Mesendoderm (in vitro differentiated cells): ENCODE measurements at regions not wholly inside any gene's neighbourhood (a gene's known extent, or its start where the extent isn't known, plus 50 kb on each side); places are given as distances from the start of the nearest gene placed in this dataset.

Source experiments
- DNase-seq: peaks from one replicate; pipeline ENCODE4 v3.0.0; 2013
- H2AK5ac ChIP-seq: 2 replicates; pipeline ENCODE4 v1.6.1; 2013; ENCODE audit warnings: low read length, inconsistent platforms
- H2BK120ac ChIP-seq: 2 replicates; pipeline ENCODE4 v1.6.1; 2013; ENCODE audit warnings: low read depth, mild to moderate bottlenecking, low read length, moderate library complexity, mixed read lengths
- H2BK15ac ChIP-seq: replicated peaks from 2 replicates; pipeline ENCODE4 v1.6.1; 2013; ENCODE audit warnings: low read depth, mild to moderate bottlenecking, moderate library complexity
- H2BK5ac ChIP-seq: 2 replicates; pipeline ENCODE4 v1.6.1; 2013; ENCODE audit warnings: low read length, inconsistent platforms
- H3K18ac ChIP-seq: 2 replicates; pipeline ENCODE4 v1.6.1; 2013; ENCODE audit warnings: mild to moderate bottlenecking, low read length, mixed read lengths
- H3K23ac ChIP-seq: one replicate; pipeline ENCODE4 v1.6.1; 2013; ENCODE audit warnings: low read length
- H3K27ac ChIP-seq: 2 replicates; pipeline ENCODE4 v1.5.1; 2013; ENCODE audit warnings: low read depth, mild to moderate bottlenecking, inconsistent platforms, low read length, moderate library complexity
- H3K27me3 ChIP-seq: 2 replicates; pipeline ENCODE4 v1.6.1; 2013; ENCODE audit warnings: low read length, control low read depth, mild to moderate bottlenecking, inconsistent platforms; ENCODE audit not compliant: insufficient read depth, poor library complexity
- H3K36me3 ChIP-seq: 2 replicates; pipeline ENCODE4 v1.6.1; 2013; ENCODE audit warnings: low read length, inconsistent platforms; ENCODE audit not compliant: control insufficient read depth, insufficient read depth
- H3K4ac ChIP-seq: one replicate; pipeline ENCODE4 v1.6.1; 2013; ENCODE audit warnings: low read depth, mild to moderate bottlenecking, low read length, moderate library complexity
- H3K4me1 ChIP-seq: 2 replicates; pipeline ENCODE4 v1.6.1; 2013; ENCODE audit warnings: low read depth, low read length, inconsistent platforms; ENCODE audit not compliant: control insufficient read depth
- H3K4me2 ChIP-seq: 2 replicates; pipeline ENCODE4 v1.6.1; 2013; ENCODE audit warnings: low read length
- H3K4me3 ChIP-seq: 2 replicates; pipeline ENCODE4 v1.5.1; 2013; ENCODE audit warnings: mild to moderate bottlenecking, low read length
- H3K56ac ChIP-seq: one replicate; pipeline ENCODE4 v1.6.1; 2013; ENCODE audit warnings: low read length
- H3K79me1 ChIP-seq: 2 replicates; pipeline ENCODE4 v1.6.1; 2013; ENCODE audit warnings: low read length, inconsistent platforms
- H3K79me2 ChIP-seq: 2 replicates; pipeline ENCODE4 v1.6.1; 2013; ENCODE audit warnings: mild to moderate bottlenecking, low read length; ENCODE audit not compliant: control insufficient read depth, insufficient read depth
- H3K9ac ChIP-seq: 2 replicates; pipeline ENCODE4 v1.6.1; 2013; ENCODE audit warnings: low read length, inconsistent platforms
- H4K5ac ChIP-seq: one replicate; pipeline ENCODE4 v1.6.1; 2013; ENCODE audit warnings: low read length
- H4K8ac ChIP-seq: one replicate; pipeline ENCODE4 v1.6.1; 2013; ENCODE audit warnings: low read depth, mild to moderate bottlenecking, control low read depth, low read length, moderate library complexity
- WGBS: extraction: QIAGEN DNeasy Blood & Tissue Kit; methylation state at CpG from one replicate; pipeline ENCODE4 v1.1.7; 2013; ENCODE audit warnings: low lambda C conversion rate, missing lambda C conversion rate; ENCODE audit not compliant: insufficient coverage; ENCODE audit errors: extremely low coverage; 5-methylcytosine and 5-hydroxymethylcytosine counted together

- Histone ChIP-seq H4K8ac (no peak overlapping the region), H2AK5ac (no peak overlapping the region), H2BK5ac (peak overlapping the region; percentile 38), H2BK120ac (no peak overlapping the region), H3K23ac (no peak overlapping the region), H3K4ac (no peak overlapping the region), H3K27ac (no peak overlapping the region), H3K79me2 (no peaks in the 10 kb centered on the region), H3K27me3 (no peaks in the 10 kb centered on the region), H3K56ac (no peak overlapping the region), H3K79me1 (no peaks in the 10 kb centered on the region), H3K4me2 (no peak overlapping the region), H4K5ac (no peak overlapping the region), H2BK15ac (no peak overlapping the region), H3K36me3 (no peaks in the 10 kb centered on the region), H3K9ac (no peak overlapping the region), H3K4me3 (no peak overlapping the region), H3K4me1 (peaks cover 5% of the 10 kb centered on the region), H3K18ac (no peak overlapping the region)
- no CpG with 5 or more reads among the region's 3 CpGs for WGBS
- DNase-seq, result no peak
Observed at GRCh38 chr4:30802622-30803323, 82.6 kb downstream of the PCDH7 start.

GRCh38 chr4:30808276-30808675, 88.1 kb downstream of the PCDH7 start:
- Histone ChIP-seq H4K8ac (no peak overlapping the region), H3K79me2 (no peaks in the 10 kb centered on the region), H3K4ac (no peak overlapping the region), H3K36me3 (no peaks in the 10 kb centered on the region), H2AK5ac (no peak overlapping the region), H2BK15ac (no peak overlapping the region), H3K4me3 (no peak overlapping the region), H4K5ac (no peak overlapping the region), H3K18ac (no peak overlapping the region), H3K27ac (no peak overlapping the region), H2BK120ac (no peak overlapping the region), H3K56ac (no peak overlapping the region), H3K23ac (no peak overlapping the region), H3K4me1 (no peaks in the 10 kb centered on the region), H3K9ac (no peak overlapping the region), H3K79me1 (no peaks in the 10 kb centered on the region), H2BK5ac (no peak overlapping the region), H3K4me2 (no peak overlapping the region), H3K27me3 (no peaks in the 10 kb centered on the region)
- no peak for DNase-seq

GRCh38 chr4:30811296-30811695, 91.1 kb downstream of the PCDH7 start:
- Histone ChIP-seq H3K56ac (no peak overlapping the region), H3K4me2 (no peak overlapping the region), H3K23ac (no peak overlapping the region), H3K36me3 (no peaks in the 10 kb centered on the region), H3K18ac (no peak overlapping the region), H2BK15ac (no peak overlapping the region), H2AK5ac (no peak overlapping the region), H2BK120ac (no peak overlapping the region), H4K8ac (no peak overlapping the region), H3K79me1 (no peaks in the 10 kb centered on the region), H3K4me3 (no peak overlapping the region), H2BK5ac (no peak overlapping the region), H3K4me1 (no peaks in the 10 kb centered on the region), H3K27ac (no peak overlapping the region), H4K5ac (no peak overlapping the region), H3K79me2 (no peaks in the 10 kb centered on the region), H3K4ac (no peak overlapping the region), H3K9ac (no peak overlapping the region), H3K27me3 (no peaks in the 10 kb centered on the region)
- no CpG with 5 or more reads among the region's 2 CpGs for WGBS
- DNase-seq, result no peak

- DNase-seq, result peak; percentile 28
- H2BK5ac ChIP-seq, result no peak overlapping the region
- H3K79me1 ChIP-seq, result no peaks in the 10 kb centered on the region
- no peak overlapping the region for H2BK15ac ChIP-seq
- no peak overlapping the region for H2AK5ac ChIP-seq
- no peak overlapping the region for H4K8ac ChIP-seq
- H3K79me2 ChIP-seq, result no peaks in the 10 kb centered on the region
- H3K56ac ChIP-seq, result no peak overlapping the region
- no peak overlapping the region for H3K4me3 ChIP-seq
- H2BK120ac ChIP-seq, result no peak overlapping the region
- H3K27ac ChIP-seq, result no peak overlapping the region
- H3K4me2 ChIP-seq, result no peak overlapping the region
- no CpG with 5 or more reads among the region's 2 CpGs for WGBS
- no peaks in the 10 kb centered on the region for H3K36me3 ChIP-seq
- no peaks in the 10 kb centered on the region for H3K27me3 ChIP-seq
- H3K4me1 ChIP-seq, result no peaks in the 10 kb centered on the region
- H3K9ac ChIP-seq, result no peak overlapping the region
- H3K18ac ChIP-seq, result no peak overlapping the region
- no peak overlapping the region for H4K5ac ChIP-seq
- H3K23ac ChIP-seq, result no peak overlapping the region
- H3K4ac ChIP-seq, result no peak overlapping the region
Observed at GRCh38 chr4:30815685-30816084, 95.5 kb downstream of the PCDH7 start.

GRCh38 chr4:30817447-30817846, 97.3 kb downstream of the PCDH7 start:
- Histone ChIP-seq H3K4ac (no peak overlapping the region), H3K27me3 (no peaks in the 10 kb centered on the region), H3K79me2 (no peaks in the 10 kb centered on the region), H3K4me1 (no peaks in the 10 kb centered on the region), H3K9ac (no peak overlapping the region), H3K4me3 (no peak overlapping the region), H3K56ac (no peak overlapping the region), H2BK5ac (no peak overlapping the region), H3K36me3 (no peaks in the 10 kb centered on the region), H3K4me2 (no peak overlapping the region), H3K18ac (no peak overlapping the region), H4K8ac (no peak overlapping the region), H3K23ac (no peak overlapping the region), H3K27ac (no peak overlapping the region), H4K5ac (no peak overlapping the region), H3K79me1 (no peaks in the 10 kb centered on the region), H2BK120ac (no peak overlapping the region), H2AK5ac (no peak overlapping the region), H2BK15ac (no peak overlapping the region)
- DNase-seq, result no peak
- WGBS, result no CpG with 5 or more reads among the region's 1 CpG

GRCh38 chr4:30818541-30818940, 98.4 kb downstream of the PCDH7 start:
- Histone ChIP-seq H4K8ac (no peak overlapping the region), H3K56ac (no peak overlapping the region), H2BK120ac (no peak overlapping the region), H3K27ac (no peak overlapping the region), H3K79me2 (no peaks in the 10 kb centered on the region), H3K18ac (no peak overlapping the region), H3K4ac (no peak overlapping the region), H4K5ac (no peak overlapping the region), H3K4me2 (no peak overlapping the region), H3K36me3 (no peaks in the 10 kb centered on the region), H3K4me3 (no peak overlapping the region), H2AK5ac (no peak overlapping the region), H2BK5ac (no peak overlapping the region), H3K4me1 (no peaks in the 10 kb centered on the region), H3K79me1 (no peaks in the 10 kb centered on the region), H2BK15ac (no peak overlapping the region), H3K9ac (no peak overlapping the region), H3K27me3 (no peaks in the 10 kb centered on the region), H3K23ac (no peak overlapping the region)
- DNase-seq, result no peak
